Stimulated activated effector memory CD8-positive, alpha-beta T cell treated with anti-CD3 and anti-CD28 coated beads, Interleukin-12 subunit alpha, Interleukin-12 subunit beta, amount 100 ng/mL, for 72 hours (primary cell): ENCODE measurements at regions not wholly inside any gene's neighbourhood (a gene's known extent, or its start where the extent isn't known, plus 50 kb on each side); places are given as distances from the start of the nearest gene placed in this dataset.

Source experiments
- ATAC-seq: fragments of 150-1000 bp; cut with Tn5 transposase; 2 replicates; pipeline ENCODE4 v1.10.0; 2021
- DNase-seq, 2 donors: peaks; one replicate each; pipeline ENCODE4 v3.0.0; 2021 to 2022; ENCODE audit warnings: low spot score in 2 of 2
- H3K27ac Mint-ChIP-seq: one replicate; pipeline ENCODE4 v1.8.0; 2022; ENCODE audit warnings: mild to moderate bottlenecking, mixed read lengths
- H3K36me3 Mint-ChIP-seq: one replicate; pipeline ENCODE4 v1.8.0; 2022; ENCODE audit warnings: mild to moderate bottlenecking, mixed read lengths
- H3K4me1 Mint-ChIP-seq: one replicate; pipeline ENCODE4 v1.8.0; 2022; ENCODE audit warnings: mixed read lengths
- H3K4me3 Mint-ChIP-seq: one replicate; pipeline ENCODE4 v1.8.0; 2022; ENCODE audit warnings: mild to moderate bottlenecking, mixed read lengths
- H3K9me3 Mint-ChIP-seq: one replicate; pipeline ENCODE4 v1.8.0; 2022; ENCODE audit warnings: mixed read lengths

DNA sequence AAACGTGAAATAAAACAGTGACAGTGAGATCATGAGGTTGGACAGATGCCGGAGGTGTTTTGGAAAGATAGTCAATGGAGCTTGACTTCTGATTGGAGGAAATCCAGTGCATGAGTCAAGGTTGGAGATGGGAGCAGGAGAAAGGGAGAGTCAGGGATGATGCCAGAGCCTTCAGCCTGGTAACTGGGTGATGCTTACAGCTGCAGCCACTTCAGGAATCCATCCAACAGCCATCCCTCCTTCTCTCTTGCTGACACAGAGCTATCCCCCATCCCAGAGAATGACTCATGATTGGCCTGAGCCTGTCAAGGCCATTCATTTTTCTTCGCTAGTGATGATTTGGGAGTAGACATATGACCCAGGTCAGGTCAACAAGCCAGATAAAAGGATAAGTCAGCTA is 112.8 kb downstream of the SAMD5 start:
- Mint-ChIP-seq H3K9me3 (peaks cover 3% of the 10 kb centered on the region), H3K36me3 (no peaks in the 10 kb centered on the region), H3K4me1 (no peaks in the 10 kb centered on the region), H3K27ac (no peak overlapping the region), H3K4me3 (no peak overlapping the region)
- DNase-seq (no peak), ATAC-seq (no peak)

GRCh38 chr6:147621961-147622360 is 113.5 kb downstream of the SAMD5 start:
- Mint-ChIP-seq H3K36me3 (no peaks in the 10 kb centered on the region), H3K4me1 (no peaks in the 10 kb centered on the region), H3K4me3 (no peak overlapping the region), H3K9me3 (peaks cover 3% of the 10 kb centered on the region), H3K27ac (no peak overlapping the region)
- ATAC-seq (no peak), DNase-seq (no peak)

- DNase-seq (no peak), ATAC-seq (no peak)
- no peaks in the 10 kb centered on the region for H3K9me3 Mint-ChIP-seq
- no peak overlapping the region for H3K27ac Mint-ChIP-seq
- no peaks in the 10 kb centered on the region for H3K36me3 Mint-ChIP-seq
- H3K4me3 Mint-ChIP-seq: no peak overlapping the region
- no peaks in the 10 kb centered on the region for H3K4me1 Mint-ChIP-seq
These were observed 116.5 kb downstream of the SAMD5 start for GRCh38 chr6:147624946-147625515.

GRCh38 chr6:147625946-147626345 is 117.5 kb downstream of the SAMD5 start:
- DNase-seq (no peak), ATAC-seq (no peak)
- Mint-ChIP-seq H3K4me1 (no peaks in the 10 kb centered on the region), H3K36me3 (no peaks in the 10 kb centered on the region), H3K9me3 (peaks cover 4% of the 10 kb centered on the region), H3K27ac (no peak overlapping the region), H3K4me3 (no peak overlapping the region)

GRCh38 chr6:147627411-147627810 is 118.9 kb downstream of the SAMD5 start:
- no peaks in the 10 kb centered on the region for H3K4me1 Mint-ChIP-seq
- no peak overlapping the region for H3K27ac Mint-ChIP-seq
- DNase-seq (no peak), ATAC-seq (no peak)
- H3K4me3 Mint-ChIP-seq: no peak overlapping the region
- H3K36me3 Mint-ChIP-seq: no peaks in the 10 kb centered on the region
- peaks cover 12% of the 10 kb centered on the region for H3K9me3 Mint-ChIP-seq

DNA sequence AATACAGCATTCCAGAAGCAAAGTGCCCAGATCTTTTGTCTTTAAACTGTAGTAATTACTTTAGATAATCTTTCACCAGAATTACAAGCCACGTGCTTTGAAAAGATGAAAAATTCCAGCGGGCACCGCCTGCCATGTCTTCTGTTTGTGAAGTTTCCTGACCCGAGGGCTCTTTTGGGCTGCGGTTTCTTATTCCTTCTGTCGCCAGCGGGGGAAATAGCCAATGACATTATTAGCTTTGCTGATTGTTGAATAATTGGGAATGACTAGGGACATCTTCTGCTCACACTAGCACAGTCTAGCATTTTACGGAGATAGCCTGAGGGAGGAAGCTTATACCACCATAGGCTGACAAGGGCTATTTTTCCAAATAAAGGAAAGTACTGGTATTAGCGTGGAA is 124.7 kb downstream of the SAMD5 start:
- no peak overlapping the region for H3K27ac Mint-ChIP-seq
- peaks cover 15% of the 10 kb centered on the region for H3K9me3 Mint-ChIP-seq
- ATAC-seq (no peak), DNase-seq (no peak)
- no peaks in the 10 kb centered on the region for H3K4me1 Mint-ChIP-seq
- H3K4me3 Mint-ChIP-seq: no peak overlapping the region
- no peaks in the 10 kb centered on the region for H3K36me3 Mint-ChIP-seq

DNA sequence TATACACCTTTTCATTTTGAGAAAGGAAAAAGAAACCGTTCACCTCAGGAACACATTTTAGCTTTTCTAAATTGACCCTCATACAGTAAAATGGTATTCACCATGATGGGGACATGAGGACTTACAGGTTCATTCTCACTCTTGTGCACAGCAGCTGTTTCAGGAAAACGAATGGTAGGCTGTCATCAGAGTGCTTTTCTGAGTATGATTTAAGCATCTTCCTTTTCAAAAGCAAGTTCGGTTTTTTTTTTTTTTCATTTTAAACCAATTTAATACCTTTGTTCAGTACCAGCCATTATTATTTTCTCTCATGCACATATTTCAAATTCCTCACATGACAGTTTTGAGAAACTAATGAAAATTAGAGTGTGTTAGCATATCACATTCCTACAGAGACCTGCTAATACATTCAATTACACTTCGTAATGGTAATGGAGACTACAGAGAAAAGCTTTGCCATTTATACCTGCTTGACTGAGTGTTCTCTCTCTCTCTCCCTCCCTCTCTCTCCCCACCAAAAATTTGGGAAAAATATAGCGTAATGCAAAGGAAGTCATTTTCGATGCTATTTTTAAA is 129.2 kb downstream of the SAMD5 start:
- Mint-ChIP-seq H3K36me3 (no peaks in the 10 kb centered on the region), H3K4me3 (no peak overlapping the region), H3K27ac (no peak overlapping the region), H3K4me1 (no peaks in the 10 kb centered on the region), H3K9me3 (peaks cover 3% of the 10 kb centered on the region)
- ATAC-seq (no peak), DNase-seq (no peak)

DNA sequence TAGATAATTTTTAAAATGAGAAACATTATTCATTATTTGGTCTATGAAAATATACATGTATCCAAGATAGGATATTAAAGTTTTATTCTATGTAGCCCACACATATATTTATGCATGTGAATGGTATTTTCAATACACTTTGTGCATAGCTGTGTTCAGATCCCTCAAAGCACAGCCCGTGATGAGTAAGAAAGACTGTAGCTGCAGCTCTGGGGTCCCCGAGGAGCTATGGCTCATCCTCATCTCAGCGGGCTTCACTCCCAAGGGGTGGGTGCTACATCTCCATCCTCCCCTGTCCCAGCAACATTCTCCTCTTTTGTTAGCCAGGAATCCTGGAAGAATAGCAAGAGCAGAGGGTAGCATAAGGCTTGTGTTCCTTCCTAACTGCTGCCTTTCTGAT is 130.8 kb downstream of the SAMD5 start:
- Mint-ChIP-seq H3K9me3 (peaks cover 7% of the 10 kb centered on the region), H3K36me3 (no peaks in the 10 kb centered on the region), H3K4me1 (no peaks in the 10 kb centered on the region), H3K27ac (no peak overlapping the region), H3K4me3 (no peak overlapping the region)
- DNase-seq: no peak
- no peak for ATAC-seq

DNA sequence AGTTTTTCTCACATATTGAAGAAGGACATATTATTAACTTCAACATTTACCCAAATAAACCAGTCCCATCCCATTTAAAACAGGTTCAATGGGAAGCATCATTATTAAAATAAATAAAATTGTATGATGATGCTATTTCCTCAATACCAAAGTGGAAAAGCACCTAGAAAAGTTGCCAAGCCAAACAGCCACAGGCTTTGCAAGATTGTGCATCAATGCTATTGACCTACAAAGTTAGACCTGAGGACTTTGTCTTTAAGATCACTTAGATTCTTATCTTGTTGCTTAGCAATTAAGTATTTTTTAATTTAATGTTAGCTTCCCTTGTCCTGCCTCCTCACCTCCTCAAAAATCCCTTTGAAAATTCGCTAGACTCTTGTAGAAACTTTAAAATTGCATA is 132.1 kb downstream of the SAMD5 start:
- ATAC-seq: no peak
- peaks cover 3% of the 10 kb centered on the region for H3K9me3 Mint-ChIP-seq
- H3K36me3 Mint-ChIP-seq: no peaks in the 10 kb centered on the region
- H3K4me3 Mint-ChIP-seq: no peak overlapping the region
- DNase-seq: no peak
- H3K4me1 Mint-ChIP-seq: no peaks in the 10 kb centered on the region
- H3K27ac Mint-ChIP-seq: no peak overlapping the region

- Mint-ChIP-seq H3K36me3 (no peaks in the 10 kb centered on the region), H3K27ac (no peak overlapping the region), H3K4me1 (no peaks in the 10 kb centered on the region), H3K9me3 (peaks cover 3% of the 10 kb centered on the region), H3K4me3 (no peak overlapping the region)
- no peak for DNase-seq
- ATAC-seq: no peak
These were observed 133.0 kb downstream of the SAMD5 start for GRCh38 chr6:147641511-147641910.

DNA sequence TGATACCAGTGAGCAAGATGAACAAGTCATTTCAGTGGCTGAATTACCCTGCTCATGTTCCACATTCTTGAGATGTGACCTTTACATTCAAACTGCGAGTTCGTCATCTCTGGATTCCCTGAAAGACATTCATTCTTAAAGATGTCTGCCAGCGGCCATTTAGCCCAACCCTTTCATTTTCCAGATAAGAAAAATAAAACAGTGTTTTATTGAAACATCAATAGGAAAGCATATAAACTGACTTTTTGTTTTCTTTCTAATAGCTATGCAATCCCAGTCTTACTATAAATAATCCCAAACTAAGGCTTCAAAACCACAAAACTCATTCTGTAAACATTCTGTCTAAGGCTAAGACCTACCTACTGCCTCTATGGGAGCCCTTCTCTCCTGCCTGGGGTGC is 134.0 kb downstream of the SAMD5 start:
- no peak for DNase-seq
- no peaks in the 10 kb centered on the region for H3K36me3 Mint-ChIP-seq
- no peak for ATAC-seq
- H3K9me3 Mint-ChIP-seq: peaks cover 3% of the 10 kb centered on the region
- H3K27ac Mint-ChIP-seq: no peak overlapping the region
- no peaks in the 10 kb centered on the region for H3K4me1 Mint-ChIP-seq
- no peak overlapping the region for H3K4me3 Mint-ChIP-seq

DNA sequence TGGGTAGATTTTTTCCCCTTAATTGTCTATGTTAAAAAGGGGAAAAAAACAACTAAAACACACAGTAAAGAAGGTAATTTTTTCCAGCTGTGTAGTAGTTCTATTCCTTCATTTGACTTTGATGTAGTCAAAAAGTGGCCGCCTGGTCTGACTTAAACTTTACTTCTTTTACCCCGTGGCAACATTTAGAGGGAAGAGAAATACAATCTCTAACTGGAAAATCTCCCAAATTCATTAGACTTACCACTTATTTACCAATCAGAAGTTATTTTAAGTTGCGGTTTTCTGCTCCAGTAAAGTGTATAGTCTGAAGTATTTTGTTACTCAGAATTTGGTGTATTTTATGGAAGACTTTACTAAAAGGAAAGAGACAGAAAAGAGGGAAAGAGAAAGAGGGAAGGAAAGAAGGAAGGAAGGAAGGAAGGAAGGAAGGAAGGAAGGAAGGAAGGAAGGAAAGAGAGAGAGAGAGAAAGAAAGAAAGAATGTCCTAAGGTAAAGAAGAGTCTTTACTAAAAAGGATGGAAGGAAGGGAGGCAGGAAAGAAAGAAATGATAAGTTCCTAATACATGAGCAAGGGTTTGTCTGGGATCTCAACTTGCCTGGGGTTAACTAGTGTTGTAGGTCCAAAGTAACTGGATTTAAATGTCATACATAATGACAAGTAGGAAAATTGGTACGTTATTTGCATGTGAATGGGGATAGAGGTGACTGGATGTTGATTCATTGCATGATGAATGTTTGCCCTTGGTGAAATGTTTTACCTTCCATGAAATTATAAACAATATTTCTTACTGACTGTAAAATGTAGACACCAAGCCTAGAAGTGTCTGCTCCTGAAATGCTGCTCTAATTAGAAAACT is 135.1 kb downstream of the SAMD5 start:
- Mint-ChIP-seq H3K4me3 (no peak overlapping the region), H3K4me1 (no peaks in the 10 kb centered on the region), H3K9me3 (peaks cover 3% of the 10 kb centered on the region), H3K27ac (no peak overlapping the region), H3K36me3 (no peaks in the 10 kb centered on the region)
- no peak for DNase-seq
- ATAC-seq: no peak

DNA sequence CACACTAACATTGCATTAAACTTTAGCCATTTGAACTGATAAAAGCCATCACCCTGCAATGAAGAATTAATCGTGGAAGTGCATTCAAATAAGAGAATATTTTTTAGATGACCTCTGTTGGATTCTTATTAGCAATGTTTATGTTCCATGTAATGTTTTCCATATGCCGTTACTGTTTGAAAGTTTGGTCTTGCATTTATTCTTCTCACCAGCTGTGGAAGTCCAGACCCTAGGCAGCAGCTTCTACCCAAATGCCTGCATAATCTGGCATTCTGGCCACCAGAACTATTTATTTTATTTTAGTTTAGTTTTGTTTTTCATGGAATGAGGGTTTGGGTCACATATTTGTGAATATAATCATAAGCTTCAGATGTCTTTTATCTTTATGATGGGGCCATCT is 140.4 kb downstream of the SAMD5 start:
- ATAC-seq: no peak
- H3K36me3 Mint-ChIP-seq: no peaks in the 10 kb centered on the region

GRCh38 chr6:147651249-147652063 is 143.0 kb downstream of the SAMD5 start:
- Mint-ChIP-seq H3K27ac (no peak overlapping the region), H3K4me3 (no peak overlapping the region), H3K9me3 (no peaks in the 10 kb centered on the region), H3K4me1 (no peaks in the 10 kb centered on the region), H3K36me3 (no peaks in the 10 kb centered on the region)
- no peak for ATAC-seq
- DNase-seq: no peak

More for the DNA sequence above, 140.4 kb downstream of the SAMD5 start:
- DNase-seq: no peak
- H3K4me1 Mint-ChIP-seq: no peaks in the 10 kb centered on the region
- no peak overlapping the region for H3K4me3 Mint-ChIP-seq
- no peaks in the 10 kb centered on the region for H3K9me3 Mint-ChIP-seq
- no peak overlapping the region for H3K27ac Mint-ChIP-seq

DNA sequence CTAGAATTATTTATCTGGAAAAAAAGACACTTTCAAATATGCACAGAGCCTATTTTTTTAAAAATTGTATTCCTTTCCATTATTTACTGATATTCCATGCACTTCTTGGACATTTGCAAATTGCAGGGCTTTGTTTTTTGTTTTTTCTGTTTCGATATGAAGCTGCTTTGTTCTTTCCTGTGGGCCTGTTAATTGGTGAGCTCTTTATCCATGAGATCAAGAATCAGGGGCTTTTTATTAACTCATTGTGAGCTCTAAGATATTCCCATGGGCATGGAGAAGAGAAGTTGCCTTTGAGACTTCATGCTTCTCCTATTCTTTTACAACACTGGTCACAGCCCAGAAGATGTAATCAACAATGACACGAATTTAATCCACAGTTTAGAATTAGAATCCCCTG is 145.1 kb downstream of the SAMD5 start:
- H3K4me3 Mint-ChIP-seq: no peak overlapping the region
- no peak overlapping the region for H3K27ac Mint-ChIP-seq
- DNase-seq (no peak), ATAC-seq (no peak)
- no peaks in the 10 kb centered on the region for H3K9me3 Mint-ChIP-seq
- no peaks in the 10 kb centered on the region for H3K4me1 Mint-ChIP-seq
- H3K36me3 Mint-ChIP-seq: no peaks in the 10 kb centered on the region
